Fibroblast of lung (primary cell): ENCODE measurements at regions not wholly inside any gene's neighbourhood (a gene's known extent, or its start where the extent isn't known, plus 50 kb on each side); places are given as distances from the start of the nearest gene placed in this dataset.
A peak's percentile ranks its signal among the peaks of the same experiment; 100 is the strongest.

Experiments used
- DNase-seq, 2 donors: peaks; one replicate each; pipeline versions ENCODE4 v3.0.0 to v3.0.0-alpha.2; 2010; ENCODE audit warnings: low read depth in 2 of 2
- H2AFZ ChIP-seq: 2 replicates; pipeline ENCODE4 v1.5.1; 2012; ENCODE audit warnings: low read length, control low read depth, inconsistent platforms
- H3K27ac ChIP-seq: 2 replicates; pipeline ENCODE4 v1.5.1; 2011; ENCODE audit warnings: low read length, control low read depth; ENCODE audit not compliant: insufficient read depth
- H3K27me3 ChIP-seq: 2 replicates; pipeline ENCODE4 v1.5.1; 2011; ENCODE audit warnings: mild to moderate bottlenecking, low read length; ENCODE audit not compliant: control insufficient read depth, insufficient read depth
- H3K36me3 ChIP-seq: 2 replicates; pipeline ENCODE4 v1.5.1; 2011; ENCODE audit warnings: low read length; ENCODE audit not compliant: control insufficient read depth, insufficient read depth
- H3K4me1 ChIP-seq: 2 replicates; pipeline ENCODE4 v1.5.1; 2011; ENCODE audit warnings: low read length; ENCODE audit not compliant: control insufficient read depth, insufficient read depth; ENCODE audit errors: extremely low read depth
- H3K4me2 ChIP-seq: 2 replicates; pipeline ENCODE4 v1.5.1; 2011; ENCODE audit warnings: low read length, control low read depth; ENCODE audit not compliant: insufficient read depth; ENCODE audit errors: extremely low read depth
- H3K4me3 ChIP-seq, 4 experiments: fragments of 200-600 bp in 1 of 4; sonication (generic) in 1 of 4; replicated peaks in 1 of 4; 2 replicates each; pipeline ENCODE4 v1.5.1; 2011 to 2016; ENCODE audit warnings: low read length in 4 of 4, low read depth in 3 of 4, mild to moderate bottlenecking in 3 of 4, control low read depth in 2 of 4, inconsistent platforms in 1 of 4, mixed read lengths in 1 of 4; ENCODE audit not compliant: insufficient read depth in 1 of 4; ENCODE audit errors: control extremely low read depth in 1 of 4
- H3K79me2 ChIP-seq: 2 replicates; pipeline ENCODE4 v1.5.1; 2012; ENCODE audit warnings: mild to moderate bottlenecking, low read length, inconsistent platforms; ENCODE audit not compliant: control insufficient read depth, insufficient read depth
- H3K9ac ChIP-seq: 2 replicates; pipeline ENCODE4 v1.5.1; 2011; ENCODE audit warnings: mild to moderate bottlenecking, low read length, control low read depth; ENCODE audit not compliant: insufficient read depth
- H3K9me3 ChIP-seq: 2 replicates; pipeline ENCODE4 v1.5.1; 2012; ENCODE audit warnings: low read depth, low read length; ENCODE audit not compliant: control insufficient read depth, insufficient read depth
- H4K20me1 ChIP-seq: 2 replicates; pipeline ENCODE4 v1.5.1; 2011; ENCODE audit warnings: low read length; ENCODE audit not compliant: control insufficient read depth, insufficient read depth; ENCODE audit errors: extremely low read depth
- EZH2 ChIP-seq: IDR thresholded peaks from 2 replicates; pipeline ENCODE4 v1.5.1; 2012; ENCODE audit warnings: low read length, control low read depth, mild to moderate bottlenecking; ENCODE audit errors: missing control alignments
- TF ChIP-seq, protein P1 (sequence below), 2 donors: IDR thresholded peaks in 1 of 2; conservative IDR thresholded peaks in 1 of 2; 1 replicate in 1 of 2; 2 replicates in 1 of 2; pipeline ENCODE4 v1.5.1; 2011 to 2012; ENCODE audit warnings: low read length in 2 of 2, control low read depth in 1 of 2, inconsistent platforms in 1 of 2, low read depth in 1 of 2, mild to moderate bottlenecking in 1 of 2

DNA sequence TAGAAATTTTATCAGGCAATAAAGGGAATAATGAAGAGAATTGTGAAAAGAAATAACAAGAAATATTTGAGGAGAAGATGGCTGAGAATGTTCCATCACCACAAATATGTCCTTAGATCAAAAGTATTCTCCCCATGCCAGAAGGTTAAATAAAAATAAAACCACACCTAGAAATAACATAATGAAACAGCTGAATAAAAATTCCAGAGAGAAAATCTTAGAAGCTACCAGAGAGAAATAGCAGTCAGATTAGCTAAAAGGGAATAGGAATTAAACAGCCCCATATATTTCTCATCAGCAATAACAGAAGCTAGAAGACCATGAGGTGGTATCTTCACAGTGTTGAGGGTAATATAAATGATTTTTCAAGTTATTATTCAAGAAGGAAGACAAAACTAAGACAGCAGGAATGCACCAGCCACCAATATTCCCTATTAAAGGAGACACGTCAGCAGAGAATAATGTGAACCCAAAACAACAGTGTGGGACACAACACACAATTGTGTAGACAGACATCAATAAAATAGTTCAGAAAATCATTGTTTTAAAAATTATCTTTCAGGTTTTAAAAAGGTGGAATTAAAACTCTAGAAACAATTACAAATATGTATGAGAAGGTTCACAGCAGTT, 82.0 kb upstream of the NEDD4L start:
- TF ChIP-seq, protein P1, sequence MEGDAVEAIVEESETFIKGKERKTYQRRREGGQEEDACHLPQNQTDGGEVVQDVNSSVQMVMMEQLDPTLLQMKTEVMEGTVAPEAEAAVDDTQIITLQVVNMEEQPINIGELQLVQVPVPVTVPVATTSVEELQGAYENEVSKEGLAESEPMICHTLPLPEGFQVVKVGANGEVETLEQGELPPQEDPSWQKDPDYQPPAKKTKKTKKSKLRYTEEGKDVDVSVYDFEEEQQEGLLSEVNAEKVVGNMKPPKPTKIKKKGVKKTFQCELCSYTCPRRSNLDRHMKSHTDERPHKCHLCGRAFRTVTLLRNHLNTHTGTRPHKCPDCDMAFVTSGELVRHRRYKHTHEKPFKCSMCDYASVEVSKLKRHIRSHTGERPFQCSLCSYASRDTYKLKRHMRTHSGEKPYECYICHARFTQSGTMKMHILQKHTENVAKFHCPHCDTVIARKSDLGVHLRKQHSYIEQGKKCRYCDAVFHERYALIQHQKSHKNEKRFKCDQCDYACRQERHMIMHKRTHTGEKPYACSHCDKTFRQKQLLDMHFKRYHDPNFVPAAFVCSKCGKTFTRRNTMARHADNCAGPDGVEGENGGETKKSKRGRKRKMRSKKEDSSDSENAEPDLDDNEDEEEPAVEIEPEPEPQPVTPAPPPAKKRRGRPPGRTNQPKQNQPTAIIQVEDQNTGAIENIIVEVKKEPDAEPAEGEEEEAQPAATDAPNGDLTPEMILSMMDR (conservative IDR thresholded peaks at IDR 0.05 in 1 of 2, IDR thresholded peaks at IDR 0.05 in 1 of 2; ENCODE audit: low read depth in 1 of 2, low read length in 2 of 2): no peak
- TF ChIP-seq EZH2: no peak
- Histone ChIP-seq H3K27me3 (no peaks in the 10 kb centered on the region), H2AFZ (no peak overlapping the region), H3K4me1 (no peaks in the 10 kb centered on the region), H3K9me3 (no peaks in the 10 kb centered on the region), H3K79me2 (no peaks in the 10 kb centered on the region), H3K27ac (no peak overlapping the region), H3K4me3 (no peak overlapping the region), H3K9ac (no peak overlapping the region), H3K36me3 (no peaks in the 10 kb centered on the region), H3K4me2 (no peak overlapping the region), H4K20me1 (no peaks in the 10 kb centered on the region)
- peak in 1 of 2 donors; percentile 54 for DNase-seq

DNA sequence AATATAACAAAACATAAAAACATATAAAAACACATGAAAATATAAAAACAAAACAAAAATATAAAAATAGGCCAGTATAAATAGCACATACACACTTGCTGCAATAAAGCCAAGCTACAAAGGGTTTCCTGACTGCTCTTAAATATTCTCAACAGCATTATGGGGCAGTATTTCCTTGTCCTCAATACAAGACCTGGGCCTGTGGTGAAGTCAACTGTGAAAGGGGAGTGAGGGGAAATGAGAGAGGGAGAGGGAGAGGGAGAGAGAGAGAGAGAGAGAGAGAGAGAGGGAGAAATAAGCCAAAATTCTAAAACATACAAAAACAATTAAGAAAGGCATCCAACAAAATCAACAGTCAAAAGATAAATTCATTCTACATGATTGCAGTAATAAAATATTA, 82.6 kb upstream of the NEDD4L start:
- H3K27ac ChIP-seq: no peak overlapping the region
- H3K4me3 ChIP-seq: no peak overlapping the region
- H3K27me3 ChIP-seq: peaks cover 5% of the 10 kb centered on the region
- no peaks in the 10 kb centered on the region for H3K9me3 ChIP-seq
- H3K36me3 ChIP-seq: no peaks in the 10 kb centered on the region
- no peaks in the 10 kb centered on the region for H4K20me1 ChIP-seq
- DNase-seq: no peak
- no peaks in the 10 kb centered on the region for H3K79me2 ChIP-seq
- no peak overlapping the region for H2AFZ ChIP-seq
- TF ChIP-seq, protein P1 (conservative IDR thresholded peaks at IDR 0.05 in 1 of 2, IDR thresholded peaks at IDR 0.05 in 1 of 2; ENCODE audit: low read depth in 1 of 2, low read length in 2 of 2): no peak
- no peak for TF ChIP-seq EZH2
- H3K4me2 ChIP-seq: no peak overlapping the region
- H3K4me1 ChIP-seq: no peaks in the 10 kb centered on the region
- no peak overlapping the region for H3K9ac ChIP-seq

DNA sequence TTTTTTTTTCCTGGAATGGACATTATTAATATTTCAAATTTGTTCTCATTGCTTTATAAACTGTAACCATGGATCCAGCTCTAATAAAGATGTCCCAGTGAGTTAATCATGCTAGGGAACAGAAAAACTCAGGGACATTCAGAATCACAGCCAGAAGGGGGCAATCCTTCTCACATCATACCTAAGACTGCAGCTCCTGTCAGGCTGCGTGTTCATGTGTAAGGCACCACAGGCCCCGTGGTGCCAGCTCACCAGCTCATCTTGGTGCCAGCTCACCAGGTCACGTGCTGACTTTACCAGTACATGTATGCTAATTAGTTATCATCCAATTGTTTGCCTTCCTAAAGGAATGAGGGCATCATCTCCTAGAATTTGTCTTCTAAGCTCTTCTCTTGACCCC, 84.7 kb upstream of the NEDD4L start:
- no peak overlapping the region for H3K9ac ChIP-seq
- H3K4me2 ChIP-seq: no peak overlapping the region
- H3K27ac ChIP-seq: no peak overlapping the region
- no peak overlapping the region for H3K4me3 ChIP-seq
- no peaks in the 10 kb centered on the region for H4K20me1 ChIP-seq
- no peaks in the 10 kb centered on the region for H3K36me3 ChIP-seq
- H3K9me3 ChIP-seq: no peaks in the 10 kb centered on the region
- H3K27me3 ChIP-seq: peaks cover 8% of the 10 kb centered on the region
- no peak overlapping the region for H2AFZ ChIP-seq
- H3K4me1 ChIP-seq: no peaks in the 10 kb centered on the region
- peak; percentile 56 for DNase-seq
- TF ChIP-seq EZH2: no peak
- TF ChIP-seq, protein P1 (conservative IDR thresholded peaks at IDR 0.05 in 1 of 2, IDR thresholded peaks at IDR 0.05 in 1 of 2; ENCODE audit: low read depth in 1 of 2, low read length in 2 of 2): peak; percentile 34 to 45
- H3K79me2 ChIP-seq: no peaks in the 10 kb centered on the region
